Uterus (tissue), 3 donors: ENCODE measurements at regions not wholly inside any gene's neighbourhood (a gene's known extent, or its start where the extent isn't known, plus 50 kb on each side); places are given as distances from the start of the nearest gene placed in this dataset.

Source experiments
- DNase-seq, 2 donors: peaks; one replicate each; pipeline ENCODE4 v3.0.0-alpha.2; 2019 to 2020
- H3K27ac ChIP-seq, 2 donors: fragments of 200-600 bp; sonication (generic); 1 replicate in 1 of 2; 2 replicates in 1 of 2; pipeline ENCODE4 v1.5.1; 2016 to 2018
- H3K27me3 ChIP-seq, 2 donors: fragments of 200-600 bp; sonication (generic); one replicate each; pipeline ENCODE4 v1.5.1; 2018 to 2019; ENCODE audit warnings: control low read depth in 1 of 2
- H3K36me3 ChIP-seq, 2 donors: fragments of 200-600 bp; sonication (generic); one replicate each; pipeline ENCODE4 v1.5.1; 2019; ENCODE audit warnings: control low read depth in 1 of 2
- H3K4me1 ChIP-seq, 2 donors: fragments of 200-600 bp; sonication (generic); one replicate each; pipeline ENCODE4 v1.5.1; 2018 to 2019; ENCODE audit warnings: control low read depth in 1 of 2
- H3K4me3 ChIP-seq, 2 donors: fragments of 200-600 bp; sonication (generic); 1 replicate in 1 of 2; 2 replicates in 1 of 2; pipeline ENCODE4 v1.5.1; 2018 to 2019; ENCODE audit warnings: mild to moderate bottlenecking in 1 of 2
- H3K9me3 ChIP-seq, 2 donors: fragments of 200-600 bp; sonication (generic); one replicate each; pipeline ENCODE4 v1.5.1; 2019; ENCODE audit warnings: control low read depth in 1 of 2
- POLR2A ChIP-seq, 2 donors: fragments of 450-650 bp; IDR thresholded peaks; one replicate each; pipeline ENCODE4 v1.6.1; 2016; ENCODE audit warnings: antibody characterized with exemption in 2 of 2, mild to moderate bottlenecking in 1 of 2, moderate library complexity in 1 of 2
- intact Hi-C: fragments of 100-400 bp; cut with DNase I; formaldehyde crosslinking; loops from one replicate; pipeline ENCODE4 v1.15.1; 2023; ENCODE audit warnings: low total_unique reads
- TF ChIP-seq, protein P1 (sequence below), 4 experiments: fragments of 200-600 bp in 2 of 4; fragments of 450-650 bp in 2 of 4; sonication (generic) in 2 of 4; IDR thresholded peaks; one replicate each; pipeline ENCODE4 v1.5.1; 2016 to 2019; ENCODE audit warnings: antibody characterized with exemption in 4 of 4, mild to moderate bottlenecking in 2 of 4, moderate library complexity in 1 of 4
- donor health status: DM: yes; HTN: yes; CAD: no.

DNA sequence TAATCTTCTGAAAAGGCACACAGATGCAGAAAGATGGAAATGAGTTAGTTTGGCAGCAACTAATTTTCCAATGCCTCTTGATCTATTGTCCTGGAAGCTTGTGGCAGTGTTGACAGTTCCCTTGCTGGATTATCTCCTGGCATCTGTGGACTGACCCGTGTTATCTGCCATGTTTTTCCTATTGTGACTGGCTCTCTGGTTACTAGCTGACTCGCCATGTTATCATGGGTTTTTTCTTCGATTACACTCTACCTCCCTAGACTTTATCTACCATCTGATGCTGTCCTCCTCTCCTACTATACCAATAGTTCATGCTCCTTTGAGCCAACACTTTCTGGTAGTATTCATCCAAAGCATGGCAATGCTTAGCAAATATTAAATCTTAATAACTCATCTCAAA lies 63.3 kb upstream of the FLRT2 start:
- Histone ChIP-seq H3K27ac (no peak overlapping the region), H3K27me3 (no peaks in the 10 kb centered on the region), H3K9me3 (no peaks in the 10 kb centered on the region), H3K4me3 (no peak overlapping the region), H3K4me1 (no peaks in the 10 kb centered on the region), H3K36me3 (no peaks in the 10 kb centered on the region)
- no peak for DNase-seq
- intact Hi-C loops, result no loop called here
- TF ChIP-seq, protein P1, sequence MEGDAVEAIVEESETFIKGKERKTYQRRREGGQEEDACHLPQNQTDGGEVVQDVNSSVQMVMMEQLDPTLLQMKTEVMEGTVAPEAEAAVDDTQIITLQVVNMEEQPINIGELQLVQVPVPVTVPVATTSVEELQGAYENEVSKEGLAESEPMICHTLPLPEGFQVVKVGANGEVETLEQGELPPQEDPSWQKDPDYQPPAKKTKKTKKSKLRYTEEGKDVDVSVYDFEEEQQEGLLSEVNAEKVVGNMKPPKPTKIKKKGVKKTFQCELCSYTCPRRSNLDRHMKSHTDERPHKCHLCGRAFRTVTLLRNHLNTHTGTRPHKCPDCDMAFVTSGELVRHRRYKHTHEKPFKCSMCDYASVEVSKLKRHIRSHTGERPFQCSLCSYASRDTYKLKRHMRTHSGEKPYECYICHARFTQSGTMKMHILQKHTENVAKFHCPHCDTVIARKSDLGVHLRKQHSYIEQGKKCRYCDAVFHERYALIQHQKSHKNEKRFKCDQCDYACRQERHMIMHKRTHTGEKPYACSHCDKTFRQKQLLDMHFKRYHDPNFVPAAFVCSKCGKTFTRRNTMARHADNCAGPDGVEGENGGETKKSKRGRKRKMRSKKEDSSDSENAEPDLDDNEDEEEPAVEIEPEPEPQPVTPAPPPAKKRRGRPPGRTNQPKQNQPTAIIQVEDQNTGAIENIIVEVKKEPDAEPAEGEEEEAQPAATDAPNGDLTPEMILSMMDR (IDR thresholded peaks at IDR 0.05), result no peak

DNA sequence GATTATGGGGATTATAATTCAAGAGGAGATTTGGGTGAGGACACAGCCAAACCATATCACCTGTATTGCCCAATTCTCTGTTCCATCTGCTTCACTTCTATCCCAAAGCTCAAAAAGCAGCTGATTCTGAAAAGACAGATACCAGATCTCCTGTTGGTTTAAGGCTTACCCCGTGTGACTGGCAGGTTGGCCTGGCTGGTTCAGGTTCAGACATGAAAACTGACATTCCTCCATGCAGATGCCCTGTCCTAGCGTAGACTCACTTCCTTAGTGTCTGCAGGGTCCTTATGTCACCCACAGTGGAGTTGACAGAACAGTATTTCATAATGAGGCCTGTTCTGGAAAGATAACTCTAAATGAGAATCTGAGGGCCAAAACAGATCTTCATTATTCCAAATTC lies 61.1 kb upstream of the FLRT2 start:
- no peaks in the 10 kb centered on the region for H3K27me3 ChIP-seq
- no peak for DNase-seq
- H3K36me3 ChIP-seq, result no peaks in the 10 kb centered on the region
- H3K4me3 ChIP-seq, result no peak overlapping the region
- intact Hi-C loops, result no loop called here
- no peak for TF ChIP-seq POLR2A (IDR thresholded peaks at IDR 0.05)
- TF ChIP-seq, protein P1 (IDR thresholded peaks at IDR 0.05), result no peak
- no peaks in the 10 kb centered on the region for H3K4me1 ChIP-seq
- H3K9me3 ChIP-seq, result no peaks in the 10 kb centered on the region
- H3K27ac ChIP-seq, result no peak overlapping the region

DNA sequence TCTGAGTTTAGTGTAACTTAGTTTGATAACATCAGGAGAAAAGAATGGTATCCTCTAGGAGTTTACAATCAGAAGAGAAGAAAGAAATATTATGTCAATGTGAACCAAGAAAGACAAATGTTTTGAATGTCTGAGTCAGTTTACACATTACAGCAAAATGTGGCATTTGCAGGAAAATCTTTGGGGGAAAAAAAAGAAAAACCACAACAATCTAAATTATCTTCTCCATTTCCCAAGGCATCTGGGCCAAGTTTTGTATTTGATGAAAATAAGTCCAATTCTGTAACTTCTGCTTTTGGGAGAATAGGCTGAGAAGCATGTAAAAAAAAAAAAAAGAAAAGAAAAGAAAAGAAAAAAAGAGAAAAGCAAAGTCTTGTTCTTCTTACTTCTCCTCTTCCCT lies 58.8 kb upstream of the FLRT2 start:
- peaks cover 0 to 3% of the 10 kb centered on the region in 2 donors for H3K4me1 ChIP-seq
- H3K4me3 ChIP-seq, result no peak overlapping the region
- no peak for DNase-seq
- no peaks in the 10 kb centered on the region for H3K9me3 ChIP-seq
- H3K27ac ChIP-seq, result no peak overlapping the region
- intact Hi-C loops, result no loop called here
- TF ChIP-seq POLR2A (IDR thresholded peaks at IDR 0.05), result no peak
- TF ChIP-seq, protein P1 (IDR thresholded peaks at IDR 0.05), result no peak
- no peaks in the 10 kb centered on the region for H3K27me3 ChIP-seq
- H3K36me3 ChIP-seq, result no peaks in the 10 kb centered on the region

DNA sequence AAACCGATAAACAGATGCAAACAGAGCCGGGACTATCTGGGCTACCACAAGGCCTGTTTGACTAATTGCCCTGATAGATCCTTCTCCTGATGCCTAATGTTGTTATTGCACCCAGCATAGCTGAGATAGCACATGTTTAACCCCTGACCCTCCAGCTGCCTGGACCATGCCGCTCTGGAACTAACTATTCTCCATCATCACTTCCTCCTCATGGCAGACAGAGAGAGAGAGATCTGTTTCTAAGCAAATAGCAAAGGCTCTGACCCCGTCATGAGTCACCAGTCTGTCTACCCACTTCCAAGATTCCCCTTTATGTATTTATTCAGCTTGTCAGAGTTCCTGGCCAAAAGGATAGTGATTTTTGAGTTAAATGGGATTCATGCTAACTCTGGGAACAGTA lies 58.2 kb upstream of the FLRT2 start:
- Histone ChIP-seq H3K9me3 (no peaks in the 10 kb centered on the region), H3K4me3 (no peak overlapping the region), H3K4me1 (peaks cover 0 to 3% of the 10 kb centered on the region in 2 donors), H3K27ac (no peak overlapping the region), H3K36me3 (no peaks in the 10 kb centered on the region), H3K27me3 (no peaks in the 10 kb centered on the region)
- DNase-seq, result peak in 1 of 2 donors; percentile 13
- intact Hi-C loops, result no loop called here
- TF ChIP-seq, protein P1 (IDR thresholded peaks at IDR 0.05), result no peak
- no peak for TF ChIP-seq POLR2A (IDR thresholded peaks at IDR 0.05)

DNA sequence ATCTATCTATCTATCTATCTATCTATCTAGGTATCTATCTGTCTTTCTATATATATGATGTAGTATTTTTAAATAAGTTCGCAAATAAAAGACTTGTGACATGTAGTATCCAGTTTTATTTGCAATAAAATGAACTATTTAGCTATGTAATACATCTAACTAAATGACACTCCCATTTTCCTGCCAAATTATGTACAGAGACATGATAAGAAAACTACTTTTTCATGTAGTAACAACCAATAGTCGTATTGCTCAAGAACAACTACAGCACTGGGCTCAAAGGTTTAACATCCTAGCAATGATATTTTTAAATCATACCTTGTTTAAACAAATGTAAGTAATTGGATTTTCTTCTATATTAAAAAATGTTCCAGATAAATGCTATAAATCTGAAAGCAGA lies 55.5 kb upstream of the FLRT2 start:
- Histone ChIP-seq H3K9me3 (no peaks in the 10 kb centered on the region), H3K27me3 (no peaks in the 10 kb centered on the region), H3K27ac (no peak overlapping the region), H3K4me1 (peaks cover 0 to 3% of the 10 kb centered on the region in 2 donors), H3K4me3 (no peak overlapping the region), H3K36me3 (no peaks in the 10 kb centered on the region)
- TF ChIP-seq POLR2A (IDR thresholded peaks at IDR 0.05), result no peak
- TF ChIP-seq, protein P1 (IDR thresholded peaks at IDR 0.05), result no peak
- intact Hi-C loops, result no loop called here
- no peak for DNase-seq
